Astrocyte (in vitro differentiated cells and primary cell): ENCODE measurements at regions not wholly inside any gene's neighbourhood (a gene's known extent, or its start where the extent isn't known, plus 50 kb on each side); places are given as distances from the start of the nearest gene placed in this dataset.

ENCODE experiments used
- CTCF ChIP-seq: IDR thresholded peaks from 2 replicates; pipeline ENCODE4 v1.5.1; 2011; ENCODE audit warnings: low read depth, mild to moderate bottlenecking, inconsistent platforms, low read length, moderate library complexity; ENCODE audit not compliant: insufficient read depth
- EZH2 ChIP-seq: IDR thresholded peaks from 2 replicates; pipeline ENCODE4 v1.6.1; 2012; ENCODE audit warnings: mild to moderate bottlenecking, low read length, inconsistent platforms; ENCODE audit not compliant: insufficient read depth

GRCh38 chr2:14454202-14454601 lies 178.3 kb upstream of the LRATD1 start:
- no peak for TF ChIP-seq CTCF
- no peak for TF ChIP-seq EZH2
